ENCODE measurements at regions not wholly inside any gene's neighbourhood (a gene's known extent, or its start where the extent isn't known, plus 50 kb on each side); places are given as distances from the start of the nearest gene placed in this dataset.
"Not testable (repeated sequence)": the region's sequence is repeated elsewhere in the genome, so short reads cannot be mapped to it uniquely, and the experiment has no call there.

GRCh38 chr7:131047651-131048304 lies 279.9 kb upstream of the MKLN1 start:
- DNase-seq = no peak

GRCh38 chr7:131051304-131051703 lies 276.4 kb upstream of the MKLN1 start:
- DNase-seq = no peak

GRCh38 chr7:131052285-131052904 lies 275.3 kb upstream of the MKLN1 start:
- DNase-seq = no peak

- no peak for DNase-seq
Measured at GRCh38 chr7:131056007-131056406, 271.7 kb upstream of the MKLN1 start.

DNA sequence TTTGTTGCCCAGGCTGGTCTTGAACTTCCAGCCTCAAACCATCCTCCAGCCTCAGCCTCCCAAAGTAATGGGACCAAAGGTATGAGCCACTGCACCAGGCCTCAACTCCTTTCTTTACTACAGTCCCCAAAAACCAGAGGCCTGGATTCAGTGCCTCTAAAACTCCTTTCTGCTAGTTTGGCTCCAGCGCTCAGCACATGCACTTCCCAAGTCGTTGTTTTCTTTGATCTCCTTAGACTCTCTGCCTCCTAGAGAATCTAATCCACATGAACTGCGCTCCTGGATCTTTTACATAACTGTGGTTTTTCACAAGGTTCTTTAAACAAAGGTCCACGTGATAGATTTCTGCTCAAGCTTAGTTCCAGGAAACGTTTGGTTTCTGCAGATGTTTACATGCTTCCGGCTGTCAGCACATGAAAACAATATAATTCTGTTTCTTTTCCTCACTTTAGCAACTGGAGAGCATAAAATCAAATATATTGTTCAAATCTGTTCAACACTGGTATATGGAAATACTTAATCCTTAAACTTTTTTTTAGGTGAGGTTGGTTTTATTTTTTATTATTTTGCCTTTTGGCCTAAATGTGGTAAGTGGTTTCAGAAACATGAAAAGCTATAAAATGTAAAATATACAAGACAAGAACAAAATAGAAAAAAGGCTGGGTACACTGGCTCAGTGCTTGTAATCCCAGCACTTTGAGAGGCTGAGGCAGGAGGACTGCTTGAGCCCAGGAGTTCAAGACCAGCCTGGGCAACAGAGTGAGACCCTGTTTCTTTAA lies 270.5 kb upstream of the MKLN1 start:
- peak; percentile 29 for DNase-seq

- no peak for DNase-seq
Measured at GRCh38 chr7:131057794-131058070, 269.9 kb upstream of the MKLN1 start.

DNA sequence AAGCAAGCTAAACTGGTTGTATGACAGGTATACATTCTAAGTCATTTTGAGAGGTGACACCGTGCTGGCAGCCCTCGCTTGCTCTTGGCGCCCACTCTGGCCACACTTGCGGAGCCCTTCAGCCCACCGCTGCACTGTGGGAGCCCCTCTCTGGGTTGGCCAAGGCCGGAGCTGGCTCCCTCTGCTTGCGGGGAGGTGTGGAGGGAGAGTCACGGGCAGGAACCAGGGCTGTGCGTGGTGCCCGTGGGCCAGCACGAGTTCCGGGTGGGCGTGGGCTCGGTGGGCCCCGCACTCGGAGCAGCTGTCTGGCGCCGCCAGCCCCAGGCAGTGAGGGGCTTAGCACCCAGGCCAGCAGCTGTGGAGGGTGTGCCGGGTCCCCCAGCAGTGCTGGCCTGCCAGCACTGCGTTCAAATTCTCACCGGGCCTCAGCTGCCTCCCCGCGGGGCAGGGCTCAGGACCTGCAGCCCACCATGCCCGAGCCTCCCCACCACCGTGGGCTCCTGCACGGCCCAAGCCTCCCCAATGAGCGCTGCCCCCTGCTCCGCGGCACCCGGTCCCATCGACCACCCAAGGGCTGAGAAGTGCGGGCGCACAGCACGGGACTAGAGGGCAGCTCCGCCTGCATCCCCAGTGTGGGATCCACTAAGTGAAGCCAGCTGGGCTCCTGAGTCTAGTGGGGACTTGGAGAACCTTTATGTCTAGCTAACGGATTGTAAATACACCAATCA lies 269.0 kb upstream of the MKLN1 start:
- DNase-seq = not testable (repeated sequence)

DNA sequence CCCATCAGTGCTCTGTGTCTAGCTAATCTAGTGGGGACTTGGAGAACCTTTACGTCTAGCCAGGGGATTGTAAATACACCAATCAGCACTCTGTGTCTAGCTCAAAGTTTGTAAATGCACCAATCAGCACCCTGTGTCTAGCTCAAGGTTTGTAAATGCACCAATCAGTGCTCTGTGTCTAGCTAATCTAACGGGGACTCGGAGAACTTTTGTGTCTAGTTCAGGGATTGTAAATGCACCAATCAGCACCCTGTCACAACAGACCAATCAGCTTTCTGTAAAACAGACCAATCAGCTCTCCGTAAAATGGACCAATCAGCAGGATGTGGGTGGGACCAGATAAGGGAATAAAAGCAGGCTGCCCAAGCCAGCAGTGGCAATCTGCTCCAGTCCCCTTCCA lies 268.3 kb upstream of the MKLN1 start:
- not testable (repeated sequence) for DNase-seq

DNA sequence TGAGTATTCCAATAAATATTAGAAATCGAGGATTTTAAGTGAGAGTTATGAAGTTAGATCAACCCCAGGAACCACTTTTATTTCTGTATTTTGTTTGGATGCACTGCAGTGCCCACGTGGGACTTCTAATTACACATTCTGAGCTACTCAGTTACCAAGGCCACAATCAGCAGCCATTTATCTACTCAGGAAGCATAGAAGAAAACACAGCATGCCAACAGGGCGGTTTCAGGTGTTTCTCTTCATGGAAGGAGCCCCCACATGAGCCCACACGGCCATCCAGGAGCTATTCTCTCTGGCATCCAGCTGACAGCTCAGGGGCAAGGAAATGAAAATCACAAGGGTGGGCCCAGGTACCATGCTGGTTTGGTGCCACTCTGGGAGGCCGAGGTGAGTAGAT lies 266.5 kb upstream of the MKLN1 start:
- no peak for DNase-seq

DNA sequence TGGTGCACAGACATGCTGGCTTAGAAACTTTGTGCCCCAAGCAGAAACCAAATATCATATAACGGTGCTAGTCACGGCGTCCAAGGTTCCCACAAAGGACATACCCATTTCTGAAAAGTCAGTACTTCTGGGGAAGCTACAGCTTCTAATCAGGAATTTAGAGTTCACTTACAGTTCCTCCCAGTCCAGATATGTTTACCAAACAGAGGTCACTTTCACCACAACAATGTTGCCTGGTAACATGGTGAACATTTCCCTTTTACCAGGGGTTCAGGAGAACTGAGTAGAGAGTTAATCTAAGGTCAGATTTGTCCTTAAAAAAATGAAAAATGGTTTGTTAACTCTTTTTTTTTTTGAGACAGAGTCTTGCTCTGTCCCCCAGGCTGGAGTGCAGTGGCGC lies 265.9 kb upstream of the MKLN1 start:
- no peak for DNase-seq

DNA sequence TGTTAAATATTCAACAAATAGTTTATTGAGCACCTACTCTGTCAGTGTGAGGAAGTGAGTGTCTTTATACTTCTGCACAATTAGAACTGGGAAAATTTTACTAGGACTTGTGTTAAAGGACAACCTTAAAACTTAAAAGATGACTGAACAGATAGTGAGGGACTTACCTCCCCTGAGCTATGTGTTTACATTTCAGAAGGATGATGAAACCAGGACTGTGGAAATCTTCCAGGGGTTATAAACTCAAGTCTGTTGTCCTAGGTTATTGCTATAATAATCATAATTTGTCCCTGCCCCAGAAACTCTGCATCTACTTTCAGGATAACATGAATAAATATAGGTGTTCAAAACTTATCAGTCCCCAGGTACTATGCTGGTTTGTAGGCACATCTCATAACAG lies 261.0 kb upstream of the MKLN1 start:
- no peak for DNase-seq

GRCh38 chr7:131067220-131067619 lies 260.5 kb upstream of the MKLN1 start:
- no peak for DNase-seq

DNA sequence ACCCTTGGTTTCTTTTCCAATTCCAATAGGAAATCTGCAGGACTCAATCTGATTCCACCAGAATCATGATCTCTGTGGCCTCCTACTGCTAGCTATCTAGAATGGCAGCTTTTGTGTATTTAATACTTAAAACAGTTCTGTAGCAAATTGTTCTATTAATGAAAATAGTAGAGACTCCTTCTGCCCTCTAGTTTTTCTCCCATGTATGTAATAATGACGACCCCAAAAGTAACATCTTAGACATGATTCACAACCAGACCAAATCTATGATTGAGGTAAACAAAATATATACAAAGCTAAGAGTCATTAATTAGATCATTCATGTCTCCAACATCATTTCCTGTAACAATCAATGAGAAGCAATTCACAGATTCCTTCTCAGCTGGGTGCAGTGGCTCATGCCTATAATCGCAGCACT lies 259.1 kb upstream of the MKLN1 start:
- DNase-seq = no peak

DNA sequence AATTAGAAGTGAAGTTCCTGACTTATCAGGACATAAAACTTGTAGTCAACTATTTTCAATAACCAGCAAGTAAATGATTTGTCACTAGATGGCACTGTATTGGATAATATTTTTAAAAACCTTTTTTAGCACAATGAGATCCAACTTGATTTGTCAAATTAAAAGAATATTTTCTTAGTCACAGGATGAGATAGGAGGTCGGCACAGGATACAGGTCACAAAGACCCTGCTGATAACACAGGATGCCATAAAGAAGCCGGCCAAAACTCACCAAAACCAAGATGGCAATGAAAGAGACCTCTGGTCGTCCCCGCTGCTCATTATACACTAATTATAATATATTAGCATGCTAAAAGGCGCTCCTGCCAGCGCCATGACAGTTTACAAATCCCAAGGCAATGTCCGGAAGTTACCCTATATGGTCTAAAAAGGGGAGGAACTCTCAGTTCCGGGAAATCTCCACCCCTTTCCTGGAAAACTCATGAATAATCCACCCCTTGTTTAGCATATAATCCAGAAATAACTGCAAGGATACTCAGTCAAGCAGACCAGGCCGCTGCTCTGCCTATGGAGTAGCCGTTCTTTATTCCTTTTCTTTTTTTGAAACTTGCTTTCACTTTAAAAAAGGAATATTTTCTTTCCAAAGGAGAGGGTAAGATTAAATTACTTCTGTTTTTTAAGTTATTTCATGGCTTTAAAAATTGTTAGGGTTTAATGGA lies 255.7 kb upstream of the MKLN1 start:
- peak; percentile 40 for DNase-seq

DNA sequence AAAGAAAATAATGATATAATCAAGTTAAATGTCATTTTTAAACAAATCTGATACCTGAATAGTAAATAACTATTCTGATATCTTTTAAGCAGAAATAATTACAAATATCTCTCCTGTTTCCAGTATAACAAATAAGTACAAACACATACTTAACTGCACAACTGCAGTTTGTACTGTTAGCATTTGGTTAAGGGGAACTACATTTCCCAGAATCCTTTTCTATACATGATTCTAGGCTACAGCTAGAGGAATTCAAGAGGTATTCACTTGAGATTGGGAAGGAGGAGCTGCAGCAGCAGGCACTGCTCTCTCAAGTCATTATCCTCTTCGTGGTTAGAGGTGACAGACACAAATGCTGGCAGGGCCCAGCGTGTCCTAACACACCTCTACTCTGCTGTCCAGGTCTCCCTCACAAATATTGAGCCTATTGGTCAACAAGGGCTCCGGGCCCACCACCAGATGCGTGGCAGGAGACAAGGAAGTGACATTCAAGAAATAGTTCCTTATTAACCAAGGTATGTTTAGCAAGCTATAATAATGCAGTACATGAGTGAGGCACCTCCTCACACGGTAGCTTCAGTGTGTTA lies 255.1 kb upstream of the MKLN1 start:
- no peak for DNase-seq

DNA sequence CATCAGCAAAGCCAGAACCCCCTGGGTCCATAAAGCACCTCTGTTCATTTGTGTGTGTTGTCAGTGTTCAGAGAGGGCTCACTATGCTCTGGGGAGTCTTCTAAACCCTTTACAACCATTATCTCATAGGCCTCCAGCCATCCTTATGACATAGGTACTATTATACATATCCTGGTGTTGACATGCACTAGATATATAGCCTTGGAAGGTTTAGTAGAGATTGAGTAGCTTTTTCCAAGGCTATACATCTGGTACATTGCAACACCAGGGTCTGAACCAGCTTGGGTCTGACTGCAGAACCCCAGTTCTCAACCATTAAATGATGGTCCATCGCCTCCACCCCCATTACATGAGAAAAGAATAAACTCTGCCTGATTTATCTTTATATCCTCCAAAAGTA lies 253.6 kb upstream of the MKLN1 start:
- DNase-seq = no peak

DNA sequence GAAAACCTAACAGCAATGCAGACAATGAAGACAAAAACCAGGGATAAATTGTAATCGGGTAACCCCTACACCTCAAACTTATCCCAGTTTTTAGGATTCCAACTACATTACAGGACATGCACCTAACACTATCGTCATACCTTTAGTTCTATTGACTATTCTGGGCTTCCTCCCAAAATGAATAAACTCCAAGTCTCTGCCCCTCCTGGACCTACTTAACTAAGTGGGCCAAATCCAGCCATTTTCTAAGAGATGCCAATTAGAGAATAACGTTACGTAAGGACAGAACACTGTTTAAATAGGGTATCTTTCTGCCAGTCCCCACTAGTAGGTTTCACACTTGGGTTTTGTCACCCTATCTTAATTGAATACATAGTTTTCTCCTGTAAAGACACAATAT lies 253.1 kb upstream of the MKLN1 start:
- DNase-seq = no peak

DNA sequence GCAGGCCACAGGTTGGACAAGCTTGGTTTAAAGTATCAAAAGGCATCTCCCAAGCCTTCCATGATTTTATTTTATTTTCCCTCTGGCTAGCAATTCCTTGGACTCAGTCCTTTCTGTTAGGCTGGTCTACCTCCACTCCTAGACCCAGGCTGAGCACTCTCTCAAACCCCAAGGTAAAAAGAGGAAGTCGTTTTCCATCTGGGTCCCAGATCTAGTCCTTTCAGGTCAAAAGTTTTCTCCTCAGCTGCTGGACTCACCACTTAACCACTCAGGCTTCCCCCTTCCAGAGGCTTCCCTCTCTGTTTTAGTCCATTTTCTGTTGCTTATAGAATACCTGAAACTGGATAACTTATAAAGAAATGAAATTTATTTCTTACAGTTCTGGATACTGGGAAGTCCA lies 252.3 kb upstream of the MKLN1 start:
- DNase-seq = no peak

GRCh38 chr7:131076032-131076431 lies 251.6 kb upstream of the MKLN1 start:
- DNase-seq = no peak

GRCh38 chr7:131076711-131077181 lies 250.9 kb upstream of the MKLN1 start:
- no peak for DNase-seq

- no peak for DNase-seq
Measured at GRCh38 chr7:131077735-131078134, 249.9 kb upstream of the MKLN1 start.

DNA sequence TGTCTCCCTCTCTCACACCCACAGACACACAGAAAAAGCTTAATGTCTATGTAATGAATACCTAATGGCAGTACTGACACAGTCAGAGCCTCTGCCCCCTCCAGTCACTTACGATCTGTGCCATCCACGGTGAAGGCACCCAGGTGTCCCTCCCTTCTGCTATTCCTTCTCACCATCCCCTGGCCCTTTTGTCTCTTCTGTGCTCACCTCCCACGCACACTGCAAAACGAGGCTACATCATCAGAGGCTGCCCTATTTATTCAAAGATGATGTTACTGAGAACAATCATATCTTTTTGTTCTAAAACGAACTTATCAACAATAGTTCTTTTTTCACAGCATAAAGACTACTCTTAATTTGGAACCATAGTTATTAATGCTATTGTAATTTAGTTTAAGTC lies 246.9 kb upstream of the MKLN1 start:
- DNase-seq = no peak

All from left kidney (tissue), 1 donor.